OCI-LY7 (cell line): ENCODE measurements at regions not wholly inside any gene's neighbourhood (a gene's known extent, or its start where the extent isn't known, plus 50 kb on each side); places are given as distances from the start of the nearest gene placed in this dataset.
"Not testable (repeated sequence)": the region's sequence is repeated elsewhere in the genome, so short reads cannot be mapped to it uniquely, and the experiment has no call there.

Source experiments
- BruUV-seq: library from RNA; stranded (reverse); fragments of 400-500 nt; replicated peaks from 2 replicates; lab custom pipeline; 2021; lab: Mats Ljungman, UMichigan
- CTCF ChIA-PET: fragments of 300-600 bp; sonication (Branson Sonifier 250); formaldehyde crosslinking; loops from one replicate; lab custom pipeline; 2022; ENCODE audit warnings: antibody characterized with exemption; ENCODE audit not compliant: unreplicated experiment; lab: Charles Lee
- POLR2A ChIA-PET: fragments of 300-600 bp; sonication (Branson Sonifier 250); formaldehyde crosslinking; loops from one replicate; lab custom pipeline; 2022; ENCODE audit warnings: antibody characterized with exemption; lab: Charles Lee
- DNase-seq: peaks from one replicate; pipeline ENCODE4 v3.0.0-alpha.2; 2015; ENCODE audit warnings: low spot score
- H2AFZ ChIP-seq: fragments of 200-600 bp; sonication (generic), shearing (Covaris generic); 2 replicates; pipeline ENCODE4 v1.6.1; 2014; ENCODE audit warnings: mild to moderate bottlenecking, antibody characterized with exemption, low read length, moderate library complexity
- H3K27ac ChIP-seq: fragments of 200-600 bp; sonication (generic); 2 replicates; pipeline ENCODE4 v1.5.1; 2014; ENCODE audit warnings: mixed run types, low read depth, mild to moderate bottlenecking, moderate library complexity, low read length, inconsistent platforms; ENCODE audit not compliant: poor library complexity, severe bottlenecking
- H3K36me3 ChIP-seq: fragments of 200-600 bp; sonication (generic); 2 replicates; pipeline ENCODE4 v1.6.1; 2014; ENCODE audit warnings: mild to moderate bottlenecking, antibody characterized with exemption, low read length, moderate library complexity, mixed read lengths; ENCODE audit not compliant: insufficient read depth
- H3K4me1 ChIP-seq: fragments of 200-600 bp; sonication (generic); 2 replicates; pipeline ENCODE4 v1.5.1; 2014; ENCODE audit warnings: mild to moderate bottlenecking, low read length; ENCODE audit not compliant: insufficient read depth, poor library complexity, severe bottlenecking
- H3K4me2 ChIP-seq: fragments of 200-600 bp; sonication (generic); 2 replicates; pipeline ENCODE4 v1.6.1; 2014; ENCODE audit warnings: mild to moderate bottlenecking, low read length
- H3K4me3 ChIP-seq: fragments of 200-600 bp; sonication (generic); 2 replicates; pipeline ENCODE4 v1.5.1; 2014; ENCODE audit warnings: mild to moderate bottlenecking, low read depth, low read length; ENCODE audit not compliant: poor library complexity, severe bottlenecking
- H3K79me2 ChIP-seq: fragments of 200-600 bp; sonication (generic); 2 replicates; pipeline ENCODE4 v1.6.1; 2016; ENCODE audit warnings: low read depth, mild to moderate bottlenecking, low read length, moderate library complexity, mixed read lengths; ENCODE audit not compliant: insufficient read depth
- H3K9me2 ChIP-seq: fragments of 200-600 bp; sonication (generic); 2 replicates; pipeline ENCODE4 v1.6.1; 2016; ENCODE audit warnings: mild to moderate bottlenecking, low read length, mixed read lengths; ENCODE audit not compliant: insufficient read depth
- H3K9me3 ChIP-seq: fragments of 200-600 bp; sonication (generic); 2 replicates; pipeline ENCODE4 v1.6.1; 2014; ENCODE audit warnings: mild to moderate bottlenecking, mixed run types, low read length, mixed read lengths
- H4K20me1 ChIP-seq: fragments of 200-600 bp; sonication (generic); 2 replicates; pipeline ENCODE4 v1.6.1; 2014; ENCODE audit warnings: mild to moderate bottlenecking, antibody characterized with exemption, low read length, moderate library complexity, mixed read lengths; ENCODE audit not compliant: insufficient read depth
- EZH2phosphoT487 ChIP-seq: fragments of 200-600 bp; sonication (generic); IDR thresholded peaks from 2 replicates; pipeline ENCODE4 v1.6.1; 2018; ENCODE audit warnings: low read depth, borderline replicate concordance, mild to moderate bottlenecking, mixed run types, antibody characterized with exemption, low read length, moderate library complexity, mixed read lengths
- intact Hi-C: fragments of 100-400 bp; cut with micrococcal nuclease; formaldehyde crosslinking; loops from one replicate; pipeline ENCODE4 v1.10.0; 2022; ENCODE audit not compliant: unreplicated experiment
- TF ChIP-seq, protein P1 (sequence below): fragments of 200-600 bp; sonication (generic); conservative IDR thresholded peaks from 2 replicates; pipeline ENCODE4 v1.5.1; 2014; ENCODE audit warnings: mild to moderate bottlenecking, antibody characterized with exemption, low read length, moderate library complexity, mixed read lengths

GRCh38 chr9:72440378-72440777 lies 75.4 kb upstream of the ZFAND5 start:
- no peak for DNase-seq
- no peaks in the 10 kb centered on the region for H3K4me1 ChIP-seq
- no peak overlapping the region for H3K4me2 ChIP-seq
- no peaks in the 10 kb centered on the region for H3K36me3 ChIP-seq
- intact Hi-C loops = no loop called here
- no peak for TF ChIP-seq EZH2phosphoT487
- TF ChIP-seq, protein P1, sequence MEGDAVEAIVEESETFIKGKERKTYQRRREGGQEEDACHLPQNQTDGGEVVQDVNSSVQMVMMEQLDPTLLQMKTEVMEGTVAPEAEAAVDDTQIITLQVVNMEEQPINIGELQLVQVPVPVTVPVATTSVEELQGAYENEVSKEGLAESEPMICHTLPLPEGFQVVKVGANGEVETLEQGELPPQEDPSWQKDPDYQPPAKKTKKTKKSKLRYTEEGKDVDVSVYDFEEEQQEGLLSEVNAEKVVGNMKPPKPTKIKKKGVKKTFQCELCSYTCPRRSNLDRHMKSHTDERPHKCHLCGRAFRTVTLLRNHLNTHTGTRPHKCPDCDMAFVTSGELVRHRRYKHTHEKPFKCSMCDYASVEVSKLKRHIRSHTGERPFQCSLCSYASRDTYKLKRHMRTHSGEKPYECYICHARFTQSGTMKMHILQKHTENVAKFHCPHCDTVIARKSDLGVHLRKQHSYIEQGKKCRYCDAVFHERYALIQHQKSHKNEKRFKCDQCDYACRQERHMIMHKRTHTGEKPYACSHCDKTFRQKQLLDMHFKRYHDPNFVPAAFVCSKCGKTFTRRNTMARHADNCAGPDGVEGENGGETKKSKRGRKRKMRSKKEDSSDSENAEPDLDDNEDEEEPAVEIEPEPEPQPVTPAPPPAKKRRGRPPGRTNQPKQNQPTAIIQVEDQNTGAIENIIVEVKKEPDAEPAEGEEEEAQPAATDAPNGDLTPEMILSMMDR = no peak
- ChIA-PET CTCF (no interaction called here), POLR2A (interaction anchor here (1.2 kb wide), 1 partner anchor 14 kb away, joined by 6 read pairs; no protein-coding TSS in a partner anchor)
- H3K79me2 ChIP-seq = no peaks in the 10 kb centered on the region
- no TSS peak for BruUV-seq
- H3K27ac ChIP-seq = no peak overlapping the region
- H3K4me3 ChIP-seq = no peak overlapping the region
- no peaks in the 10 kb centered on the region for H4K20me1 ChIP-seq
- H2AFZ ChIP-seq = no peak overlapping the region
- no peaks in the 10 kb centered on the region for H3K9me3 ChIP-seq
- H3K9me2 ChIP-seq = no peaks in the 10 kb centered on the region

DNA sequence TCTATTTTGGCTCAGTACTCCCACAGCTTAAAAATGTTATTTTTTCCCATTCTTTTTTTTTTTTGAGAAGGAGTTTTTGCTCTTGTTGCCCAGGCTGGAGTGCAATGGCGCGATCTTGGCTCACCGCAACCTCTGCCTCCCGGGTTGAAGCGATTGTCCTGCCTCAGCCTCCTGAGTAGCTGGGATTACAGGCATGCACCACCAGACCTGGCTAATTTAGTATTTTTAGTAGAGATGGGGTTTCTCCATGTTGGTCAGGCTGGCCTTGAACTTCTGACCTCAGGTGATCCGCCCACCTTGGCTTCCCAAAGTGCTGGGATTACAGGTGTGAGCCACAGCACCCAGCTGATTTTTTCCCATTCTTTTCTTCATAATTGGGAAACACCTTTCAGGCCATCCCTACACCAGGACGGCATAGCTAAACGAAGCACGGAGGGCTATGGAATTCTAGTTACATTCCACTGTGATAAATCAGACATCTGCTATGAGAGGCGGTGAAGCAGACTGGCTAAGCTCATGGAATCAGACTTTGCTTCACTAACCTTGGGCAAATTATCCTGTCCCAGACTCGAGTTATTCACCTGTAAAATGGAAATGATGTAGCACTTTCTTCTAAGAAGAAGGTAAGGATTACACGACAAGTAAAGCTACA lies 68.7 kb upstream of the ZFAND5 start:
- H3K79me2 ChIP-seq, H3K36me3 ChIP-seq, POLR2A ChIA-PET, H3K4me3 ChIP-seq, H3K27ac ChIP-seq, intact Hi-C loops, CTCF ChIA-PET, H4K20me1 ChIP-seq, H2AFZ ChIP-seq, BruUV-seq, DNase-seq, H3K9me3 ChIP-seq, H3K4me2 ChIP-seq, H3K9me2 ChIP-seq, H3K4me1 ChIP-seq: not testable (repeated sequence)

- ChIA-PET CTCF (no interaction called here), POLR2A (no interaction called here)
- BruUV-seq = no TSS peak
- H3K9me2 ChIP-seq = no peaks in the 10 kb centered on the region
- H3K4me3 ChIP-seq = no peak overlapping the region
- no peak for DNase-seq
- H3K4me1 ChIP-seq = no peaks in the 10 kb centered on the region
- no peaks in the 10 kb centered on the region for H3K36me3 ChIP-seq
- no peaks in the 10 kb centered on the region for H4K20me1 ChIP-seq
- no peak for TF ChIP-seq EZH2phosphoT487
- TF ChIP-seq, protein P1 = no peak
- H3K9me3 ChIP-seq = no peaks in the 10 kb centered on the region
- intact Hi-C loops = no loop called here
- H3K27ac ChIP-seq = no peak overlapping the region
- H3K79me2 ChIP-seq = no peaks in the 10 kb centered on the region
- no peak overlapping the region for H3K4me2 ChIP-seq
- no peak overlapping the region for H2AFZ ChIP-seq
These were observed 66.0 kb upstream of the ZFAND5 start for GRCh38 chr9:72431036-72431435.
